H1 (cell line): ENCODE measurements at regions not wholly inside any gene's neighbourhood (a gene's known extent, or its start where the extent isn't known, plus 50 kb on each side); places are given as distances from the start of the nearest gene placed in this dataset.
A peak's percentile ranks its signal among the peaks of the same experiment; 100 is the strongest.

Source experiments
- CTCF ChIA-PET: fragments of 300-600 bp; sonication (Branson Sonifier 250); formaldehyde crosslinking; loops from one replicate; lab custom pipeline; 2021; ENCODE audit not compliant: partially characterized antibody; lab: Charles Lee
- POLR2A ChIA-PET: fragments of 300-600 bp; sonication (Branson Sonifier 250); formaldehyde crosslinking; loops from one replicate; lab custom pipeline; 2021; ENCODE audit warnings: inconsistent platforms; ENCODE audit not compliant: partially characterized antibody; lab: Charles Lee
- DNase-seq, 2 experiments: peaks; one replicate each; pipeline versions ENCODE4 v3.0.0 to v3.0.0-alpha.2; 2010 to 2022; ENCODE audit warnings: low spot score in 2 of 2, low read depth in 1 of 2, mixed read lengths in 1 of 2
- FAIRE-seq: peaks from 2 replicates; lab custom pipeline; 2011; peaks lifted over from hg19 to GRCh38; lab: Jason Lieb, UNC
- H2AFZ ChIP-seq: 2 replicates; pipeline ENCODE4 v1.8.1; 2012; ENCODE audit warnings: low read length, inconsistent platforms
- H2AK5ac ChIP-seq: 2 replicates; pipeline ENCODE4 v1.6.1; 2013; ENCODE audit warnings: low read depth, low read length
- H2BK120ac ChIP-seq: replicated peaks from 2 replicates; pipeline ENCODE3; 2013; ENCODE audit warnings: low read depth, low read length, inconsistent platforms
- H2BK12ac ChIP-seq: 2 replicates; pipeline ENCODE4 v1.6.1; 2013; ENCODE audit warnings: low read depth, low read length
- H2BK15ac ChIP-seq: 2 replicates; pipeline ENCODE4 v1.6.1; 2013; ENCODE audit warnings: low read length
- H2BK20ac ChIP-seq: 2 replicates; pipeline ENCODE4 v1.6.1; 2013; ENCODE audit warnings: low read length
- H2BK5ac ChIP-seq: 2 replicates; pipeline ENCODE4 v1.6.1; 2013; ENCODE audit warnings: low read depth, low read length
- H3K14ac ChIP-seq: 2 replicates; pipeline ENCODE4 v1.6.1; 2013; ENCODE audit warnings: inconsistent platforms; ENCODE audit not compliant: insufficient read length
- H3K18ac ChIP-seq: 2 replicates; pipeline ENCODE4 v1.6.1; 2013; ENCODE audit warnings: low read length; ENCODE audit errors: extremely low read depth
- H3K23ac ChIP-seq: 2 replicates; pipeline ENCODE4 v1.6.1; 2013; ENCODE audit warnings: inconsistent platforms; ENCODE audit not compliant: insufficient read length
- H3K23me2 ChIP-seq: 2 replicates; pipeline ENCODE4 v1.6.1; 2013; ENCODE audit warnings: low read depth, low read length
- H3K27ac ChIP-seq: 2 replicates; pipeline ENCODE4 v1.6.1; 2011; ENCODE audit warnings: low read depth, low read length, inconsistent platforms
- H3K27me3 ChIP-seq, 4 experiments: replicated peaks in 1 of 4; 1 replicate in 1 of 4; 2 replicates in 3 of 4; pipeline versions ENCODE4 v1.6.1 to v1.8.1; 2011 to 2013; ENCODE audit warnings: low read length in 3 of 4, mild to moderate bottlenecking in 3 of 4, inconsistent platforms in 2 of 4, mixed read lengths in 2 of 4, moderate library complexity in 1 of 4; ENCODE audit not compliant: control insufficient read depth in 3 of 4, insufficient read depth in 3 of 4; ENCODE audit errors: extremely low read depth in 1 of 4
- H3K36me3 ChIP-seq, 4 experiments: 2 replicates each; pipeline versions ENCODE4 v1.6.1 to v1.8.1; 2011 to 2013; ENCODE audit warnings: mild to moderate bottlenecking in 4 of 4, low read length in 3 of 4, moderate library complexity in 2 of 4, control low read depth in 1 of 4, inconsistent platforms in 1 of 4; ENCODE audit not compliant: insufficient read depth in 4 of 4, control insufficient read depth in 2 of 4
- H3K4ac ChIP-seq: replicated peaks from 2 replicates; pipeline ENCODE3; 2013; ENCODE audit warnings: low read length, low read depth, mixed read lengths, inconsistent platforms; ENCODE audit not compliant: insufficient read length
- H3K4me1 ChIP-seq, 4 experiments: replicated peaks in 1 of 4; 1 replicate in 1 of 4; 2 replicates in 3 of 4; pipeline versions ENCODE4 v1.6.1 to v1.8.1; 2011 to 2013; ENCODE audit warnings: low read length in 3 of 4, inconsistent platforms in 2 of 4, mixed read lengths in 1 of 4; ENCODE audit not compliant: insufficient read depth in 4 of 4, control insufficient read depth in 3 of 4
- H3K4me2 ChIP-seq, 2 experiments: 2 replicates each; pipeline versions ENCODE4 v1.6.1 to v1.8.1; 2011 to 2013; ENCODE audit warnings: low read depth in 2 of 2, low read length in 2 of 2, control low read depth in 1 of 2, inconsistent platforms in 1 of 2, mild to moderate bottlenecking in 1 of 2; ENCODE audit not compliant: insufficient read depth in 1 of 2
- H3K4me3 ChIP-seq, 4 experiments: fragments of 200-600, 300-600 bp in 1 of 4; sonication (generic), shearing (Covaris generic), sonication (Bioruptor Twin) in 1 of 4; 2 replicates each; pipeline versions ENCODE4 v1.5.1 to v1.8.1; 2011 to 2016; ENCODE audit warnings: low read length in 4 of 4, low read depth in 3 of 4, control low read depth in 2 of 4, inconsistent platforms in 2 of 4, mild to moderate bottlenecking in 2 of 4, mixed read lengths in 1 of 4, moderate library complexity in 1 of 4; ENCODE audit not compliant: insufficient read depth in 2 of 4; ENCODE audit errors: extremely low read depth in 1 of 4
- H3K56ac ChIP-seq: replicated peaks from 2 replicates; pipeline ENCODE3; 2013; ENCODE audit warnings: low read depth, mild to moderate bottlenecking, mixed read lengths, low read length, inconsistent platforms; ENCODE audit not compliant: insufficient read length
- H3K79me1 ChIP-seq: 2 replicates; pipeline ENCODE4 v1.6.1; 2013; ENCODE audit warnings: low read depth, low read length, control low read depth
- H3K79me2 ChIP-seq, 2 experiments: 2 replicates each; pipeline versions ENCODE4 v1.6.1 to v1.8.1; 2012 to 2013; ENCODE audit warnings: low read length in 2 of 2, mild to moderate bottlenecking in 2 of 2, inconsistent platforms in 1 of 2; ENCODE audit not compliant: insufficient read depth in 2 of 2, control insufficient read depth in 1 of 2
- H3K9ac ChIP-seq, 4 experiments: replicated peaks in 1 of 4; 1 replicate in 1 of 4; 2 replicates in 3 of 4; pipeline versions ENCODE4 v1.6.1 to v1.8.1; 2011 to 2013; ENCODE audit warnings: low read depth in 3 of 4, low read length in 3 of 4, control low read depth in 2 of 4, mild to moderate bottlenecking in 2 of 4, moderate library complexity in 2 of 4, inconsistent platforms in 1 of 4; ENCODE audit errors: extremely low read depth in 1 of 4
- H3K9me3 ChIP-seq, 2 experiments: 2 replicates each; pipeline versions ENCODE4 v1.6.1 to v1.8.1; 2012 to 2013; ENCODE audit warnings: mild to moderate bottlenecking in 2 of 2, moderate library complexity in 2 of 2, control low read depth in 1 of 2, inconsistent platforms in 1 of 2, low read depth in 1 of 2, low read length in 1 of 2, mixed read lengths in 1 of 2; ENCODE audit not compliant: insufficient read depth in 2 of 2
- H4K20me1 ChIP-seq, 2 experiments: replicated peaks in 1 of 2; 2 replicates each; pipeline versions ENCODE3 to v1.8.1; 2011 to 2013; ENCODE audit warnings: inconsistent platforms in 2 of 2, low read length in 2 of 2, mild to moderate bottlenecking in 1 of 2; ENCODE audit not compliant: insufficient read depth in 2 of 2, control insufficient read depth in 1 of 2
- H4K5ac ChIP-seq: 2 replicates; pipeline ENCODE4 v1.6.1; 2013; ENCODE audit warnings: low read length, low read depth, mixed read lengths, inconsistent platforms; ENCODE audit not compliant: insufficient read length
- H4K8ac ChIP-seq: 2 replicates; pipeline ENCODE4 v1.8.0; 2013; ENCODE audit warnings: mild to moderate bottlenecking, moderate library complexity, low read length, inconsistent platforms; ENCODE audit not compliant: insufficient read depth; ENCODE audit errors: extremely low read depth
- H4K91ac ChIP-seq: replicated peaks from 2 replicates; pipeline ENCODE3; 2013; ENCODE audit warnings: low read length, mixed read lengths, inconsistent platforms; ENCODE audit not compliant: insufficient read length
- KDM1A ChIP-seq: fragments of 200-600, 300-600 bp; sonication (generic); IDR thresholded peaks from 2 replicates; pipeline ENCODE4 v1.7.1; 2016; ENCODE audit warnings: mild to moderate bottlenecking, low read length, borderline replicate concordance
- NANOG ChIP-seq: IDR thresholded peaks from 2 replicates; pipeline ENCODE4 v1.6.1; 2011; ENCODE audit warnings: low read length, low read depth, mild to moderate bottlenecking, inconsistent platforms; ENCODE audit not compliant: insufficient read depth, poor library complexity, severe bottlenecking
- TCF12 ChIP-seq: IDR thresholded peaks from 2 replicates; pipeline ENCODE4 v1.6.1; 2011; ENCODE audit warnings: low read depth, mild to moderate bottlenecking, low read length
- WGBS, 2 experiments: shearing (Covaris generic) in 1 of 2; methylation state at CpG; one replicate each; pipeline versions ENCODE4 v1.1.6 to v1.1.7; 2013 to 2015; ENCODE audit warnings: low lambda C conversion rate in 2 of 2, mixed read lengths in 2 of 2, inconsistent platforms in 1 of 2, low coverage in 1 of 2, missing lambda C conversion rate in 1 of 2; ENCODE audit not compliant: insufficient replicate concordance in 2 of 2, insufficient coverage in 1 of 2, insufficient read length in 1 of 2; ENCODE audit errors: extremely low coverage in 1 of 2, missing lambda C conversion rate in 1 of 2; 5-methylcytosine and 5-hydroxymethylcytosine counted together

- WGBS, 2 experiments = 60% methylated on average over 3 of the region's 3 CpGs; no CpG with 5 or more reads in 1 of the 2 experiments
- peak overlapping the region; percentile 49 for H4K91ac ChIP-seq
- H2BK12ac ChIP-seq = no peak overlapping the region
- CTCF ChIA-PET = interaction anchor here (0.7 kb wide), 1 partner anchor 9 kb away, joined by 3 read pairs; no protein-coding TSS in a partner anchor
- TF ChIP-seq TCF12 (no peak), NANOG (no peak), KDM1A (no peak)
- no peak overlapping the region; a peak in 1 of 8 replicates for H3K4me3 ChIP-seq
- H2BK15ac ChIP-seq = no peak overlapping the region
- no peaks in the 10 kb centered on the region for H3K79me1 ChIP-seq
- no peak overlapping the region for H3K27ac ChIP-seq
- no peak overlapping the region for H4K8ac ChIP-seq
- no peak overlapping the region for H4K5ac ChIP-seq
- POLR2A ChIA-PET = no interaction called here
- no peaks in the 10 kb centered on the region for H3K27me3 ChIP-seq
- 0 out of 4 replicates have a peak overlapping the region, but pooled peaks of 1 of the 2 experiments have one; percentile 7 for H3K4me2 ChIP-seq
- no peak overlapping the region for H3K18ac ChIP-seq
- peak overlapping the region; percentile 40 for H2BK120ac ChIP-seq
- DNase-seq = no peak
- H3K4me1 ChIP-seq = peaks cover 0 to 6% (median 4%) of the 10 kb centered on the region in 4 experiments; a peak in 4 of 7 replicates
- H3K36me3 ChIP-seq = no peaks in the 10 kb centered on the region
- no peak overlapping the region for H3K14ac ChIP-seq
- H3K23me2 ChIP-seq = no peaks in the 10 kb centered on the region
- H2AK5ac ChIP-seq = no peak overlapping the region
- H2BK5ac ChIP-seq = peak overlapping the region; percentile 69; the same call in 1 of the 2 replicates
- H3K4ac ChIP-seq = peak overlapping the region; percentile 33
- H2BK20ac ChIP-seq = no peak overlapping the region
- no peaks in the 10 kb centered on the region for H3K79me2 ChIP-seq
- no peak overlapping the region for H2AFZ ChIP-seq
- no peak overlapping the region for H3K56ac ChIP-seq
- H3K23ac ChIP-seq = no peak overlapping the region
- H3K9me3 ChIP-seq = no peaks in the 10 kb centered on the region; a peak in 1 of 4 replicates
- FAIRE-seq = peak; percentile 7
- no peak overlapping the region for H3K9ac ChIP-seq
- no peaks in the 10 kb centered on the region for H4K20me1 ChIP-seq
Observed at GRCh38 chr21:27369978-27370571, 403.2 kb upstream of the ADAMTS5 start.
